PC-3 (cell line): ENCODE measurements at regions not wholly inside any gene's neighbourhood (a gene's known extent, or its start where the extent isn't known, plus 50 kb on each side); places are given as distances from the start of the nearest gene placed in this dataset.

Source experiments
- ATAC-seq: fragments of 200-7000 bp; cut with Tn5 transposase; 2 replicates; pipeline ENCODE4 v1.9.1; 2020; ENCODE audit warnings: mild to moderate bottlenecking, moderate library complexity
- BruUV-seq: library from RNA; stranded (reverse); fragments of 400-500 nt; replicated peaks from 2 replicates; lab custom pipeline; 2021; lab: Mats Ljungman, UMichigan
- CTCF ChIA-PET: fragments of 300-600 bp; sonication (Branson Sonifier 250); formaldehyde crosslinking; loops from one replicate; lab custom pipeline; 2022; ENCODE audit warnings: antibody characterized with exemption; lab: Charles Lee
- POLR2A ChIA-PET: fragments of 300-600 bp; sonication (Branson Sonifier 250); formaldehyde crosslinking; loops from one replicate; lab custom pipeline; 2022; ENCODE audit warnings: antibody characterized with exemption; ENCODE audit not compliant: unreplicated experiment; lab: Charles Lee
- DNase-seq: peaks from one replicate; pipeline ENCODE4 v3.0.0-alpha.2; 2015
- H2AFZ ChIP-seq: fragments of 300-600 bp; sonication (generic); 2 replicates; pipeline ENCODE4 v1.6.0; 2016; ENCODE audit warnings: antibody characterized with exemption, low read length
- H3F3A ChIP-seq: fragments of 300-600 bp; sonication (generic); one replicate; pipeline ENCODE4 v1.6.0; 2017; ENCODE audit warnings: antibody characterized with exemption, low read length, control low read depth, mild to moderate bottlenecking; ENCODE audit not compliant: unreplicated experiment
- H3K27ac ChIP-seq: fragments of 300-600 bp; sonication (generic); 2 replicates; pipeline ENCODE4 v1.5.1; 2016; ENCODE audit warnings: mild to moderate bottlenecking, low read length
- H3K27me3 ChIP-seq: fragments of 300-600 bp; sonication (generic); 2 replicates; pipeline ENCODE4 v1.6.1; 2016; ENCODE audit warnings: low read length, mixed read lengths
- H3K36me3 ChIP-seq: fragments of 300-600 bp; sonication (generic); 2 replicates; pipeline ENCODE4 v1.6.1; 2016; ENCODE audit warnings: low read depth, mixed run types, low read length, mixed read lengths
- H3K4me1 ChIP-seq: fragments of 300-600 bp; sonication (generic); 2 replicates; pipeline ENCODE4 v1.5.1; 2016; ENCODE audit warnings: low read length; ENCODE audit not compliant: insufficient read depth
- H3K4me2 ChIP-seq: fragments of 300-600 bp; sonication (generic); 2 replicates; pipeline ENCODE4 v1.6.0; 2016; ENCODE audit warnings: low read length
- H3K4me3 ChIP-seq: fragments of 300-600 bp; sonication (generic); 2 replicates; pipeline ENCODE4 v1.5.1; 2016; ENCODE audit warnings: mild to moderate bottlenecking, low read length, mixed read lengths
- H3K79me2 ChIP-seq: fragments of 300-600 bp; sonication (generic); 2 replicates; pipeline ENCODE4 v1.6.1; 2017; ENCODE audit warnings: low read length, mixed read lengths
- H3K9ac ChIP-seq: fragments of 300-600 bp; sonication (generic); 2 replicates; pipeline ENCODE4 v1.6.0; 2016; ENCODE audit warnings: mild to moderate bottlenecking, low read length
- H3K9me2 ChIP-seq: fragments of 300-600 bp; sonication (generic); replicated peaks from 2 replicates; pipeline ENCODE4 v1.6.1; 2016; ENCODE audit warnings: mixed run types, low read length, mixed read lengths
- H3K9me3 ChIP-seq: fragments of 300-600 bp; sonication (generic); 2 replicates; pipeline ENCODE4 v1.6.1; 2016; ENCODE audit warnings: low read length, mixed read lengths
- H4K20me1 ChIP-seq: fragments of 300-600 bp; sonication (generic); 2 replicates; pipeline ENCODE4 v1.6.1; 2016; ENCODE audit warnings: low read length, mixed read lengths
- EZH2 ChIP-seq: fragments of 300-600 bp; sonication (generic); IDR thresholded peaks from one replicate; pipeline ENCODE4 v1.6.1; 2017; ENCODE audit warnings: antibody characterized with exemption, mild to moderate bottlenecking, low read length; ENCODE audit not compliant: unreplicated experiment
- EZH2phosphoT487 ChIP-seq: fragments of 300-600 bp; sonication (generic); IDR thresholded peaks from 2 replicates; pipeline ENCODE4 v1.6.1; 2018; ENCODE audit warnings: mild to moderate bottlenecking, antibody characterized with exemption, low read length, borderline replicate concordance
- intact Hi-C: fragments of 100-400 bp; cut with micrococcal nuclease; formaldehyde crosslinking; loops from 2 replicates; pipeline ENCODE4 v1.9.0; 2023
- TF ChIP-seq, protein P1 (sequence below): fragments of 300-600 bp; sonication (generic); conservative IDR thresholded peaks from 2 replicates; pipeline ENCODE4 v1.5.1; 2017; ENCODE audit warnings: antibody characterized with exemption, low read depth, mild to moderate bottlenecking, low read length

DNA sequence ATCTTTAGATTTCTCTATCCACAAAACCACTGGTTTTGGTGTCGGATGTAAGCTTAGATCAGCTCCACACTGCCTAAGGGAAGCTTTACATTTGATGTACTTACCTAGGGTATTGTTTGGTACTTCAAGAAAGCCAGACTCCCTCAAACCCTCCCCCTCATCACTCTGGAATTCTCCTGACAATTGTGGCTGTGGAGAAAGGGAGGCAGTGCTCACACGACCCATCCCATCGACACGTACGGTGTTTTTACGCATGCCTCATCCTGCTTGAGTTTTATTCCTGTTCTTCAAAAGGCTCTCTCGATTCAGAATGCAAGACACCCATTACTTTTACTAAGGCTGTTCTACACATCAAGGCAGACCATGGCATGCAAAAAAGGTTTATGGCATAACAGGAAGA is 67.3 kb upstream of the ONECUT1 start:
- BruUV-seq, result no TSS peak
- CTCF ChIA-PET, result no interaction called here
- no peak overlapping the region for H3K4me2 ChIP-seq
- H4K20me1 ChIP-seq, result no peaks in the 10 kb centered on the region
- no peaks in the 10 kb centered on the region for H3K79me2 ChIP-seq
- no peak overlapping the region for H3K4me3 ChIP-seq
- no peak overlapping the region for H3K9ac ChIP-seq
- TF ChIP-seq EZH2phosphoT487 (no peak), EZH2 (no peak)
- TF ChIP-seq, protein P1, sequence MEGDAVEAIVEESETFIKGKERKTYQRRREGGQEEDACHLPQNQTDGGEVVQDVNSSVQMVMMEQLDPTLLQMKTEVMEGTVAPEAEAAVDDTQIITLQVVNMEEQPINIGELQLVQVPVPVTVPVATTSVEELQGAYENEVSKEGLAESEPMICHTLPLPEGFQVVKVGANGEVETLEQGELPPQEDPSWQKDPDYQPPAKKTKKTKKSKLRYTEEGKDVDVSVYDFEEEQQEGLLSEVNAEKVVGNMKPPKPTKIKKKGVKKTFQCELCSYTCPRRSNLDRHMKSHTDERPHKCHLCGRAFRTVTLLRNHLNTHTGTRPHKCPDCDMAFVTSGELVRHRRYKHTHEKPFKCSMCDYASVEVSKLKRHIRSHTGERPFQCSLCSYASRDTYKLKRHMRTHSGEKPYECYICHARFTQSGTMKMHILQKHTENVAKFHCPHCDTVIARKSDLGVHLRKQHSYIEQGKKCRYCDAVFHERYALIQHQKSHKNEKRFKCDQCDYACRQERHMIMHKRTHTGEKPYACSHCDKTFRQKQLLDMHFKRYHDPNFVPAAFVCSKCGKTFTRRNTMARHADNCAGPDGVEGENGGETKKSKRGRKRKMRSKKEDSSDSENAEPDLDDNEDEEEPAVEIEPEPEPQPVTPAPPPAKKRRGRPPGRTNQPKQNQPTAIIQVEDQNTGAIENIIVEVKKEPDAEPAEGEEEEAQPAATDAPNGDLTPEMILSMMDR, result no peak
- no peaks in the 10 kb centered on the region for H3F3A ChIP-seq
- peaks cover 54% of the 10 kb centered on the region for H3K27me3 ChIP-seq
- H3K9me3 ChIP-seq, result no peaks in the 10 kb centered on the region
- H3K36me3 ChIP-seq, result no peaks in the 10 kb centered on the region
- no peak overlapping the region for H3K27ac ChIP-seq
- intact Hi-C loops, result no loop called here
- H3K9me2 ChIP-seq, result no peaks in the 10 kb centered on the region
- POLR2A ChIA-PET, result interaction anchor here (0.6 kb wide), 1 partner anchor 228 kb away, joined by 7 read pairs; no protein-coding TSS in a partner anchor
- DNase-seq (no peak), ATAC-seq (no peak)
- H2AFZ ChIP-seq, result no peak overlapping the region
- H3K4me1 ChIP-seq, result no peaks in the 10 kb centered on the region

DNA sequence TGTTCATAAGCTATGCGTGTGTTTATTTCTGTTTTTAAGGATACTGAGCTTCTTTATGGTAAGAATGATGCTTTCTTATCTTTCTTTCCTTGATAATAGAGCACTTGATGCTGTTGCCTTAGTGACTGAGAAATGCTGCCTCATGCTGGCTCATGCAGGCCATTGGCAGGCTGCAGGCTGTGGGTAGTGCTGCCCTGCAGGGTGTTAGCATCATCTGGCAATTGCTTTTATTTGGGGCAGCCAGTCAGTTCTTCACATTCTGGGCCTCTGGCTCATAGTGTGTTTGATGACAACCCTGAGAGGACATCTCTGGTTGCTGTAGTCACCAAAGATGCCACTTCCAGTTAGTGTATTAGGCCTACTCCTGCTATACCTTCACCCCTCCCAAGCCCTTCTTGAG is 66.2 kb upstream of the ONECUT1 start:
- Histone ChIP-seq H4K20me1 (no peaks in the 10 kb centered on the region), H3F3A (no peaks in the 10 kb centered on the region), H3K4me3 (no peak overlapping the region), H2AFZ (no peak overlapping the region), H3K9ac (no peak overlapping the region), H3K9me3 (no peaks in the 10 kb centered on the region), H3K9me2 (no peaks in the 10 kb centered on the region), H3K4me2 (no peak overlapping the region), H3K27ac (no peak overlapping the region), H3K4me1 (no peaks in the 10 kb centered on the region), H3K27me3 (peaks cover 50% of the 10 kb centered on the region), H3K79me2 (no peaks in the 10 kb centered on the region), H3K36me3 (no peaks in the 10 kb centered on the region)
- ATAC-seq, result no peak
- no peak for TF ChIP-seq EZH2phosphoT487
- TF ChIP-seq, protein P1, result no peak
- TF ChIP-seq EZH2, result no peak
- DNase-seq, result no peak
- no TSS peak for BruUV-seq
- POLR2A ChIA-PET, result no interaction called here
- CTCF ChIA-PET, result no interaction called here
- intact Hi-C loops, result no loop called here

DNA sequence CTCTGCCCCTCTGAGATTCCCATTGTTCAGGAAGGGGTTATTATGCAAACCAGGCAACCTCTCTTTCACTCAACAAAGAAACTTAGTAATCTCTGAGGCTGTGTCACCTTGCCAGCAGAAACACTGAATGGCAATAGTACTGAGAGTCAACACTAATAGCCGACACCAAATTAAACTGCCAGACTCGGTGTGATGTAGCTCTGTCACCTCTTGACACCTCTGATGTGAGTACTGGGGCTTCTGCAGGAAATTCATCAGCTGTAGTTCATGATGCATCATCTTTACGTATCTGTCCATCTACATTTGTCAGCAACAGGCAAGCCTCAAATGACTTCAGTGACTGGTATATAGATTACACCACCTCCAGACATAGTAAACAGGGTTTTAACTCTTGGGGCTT is 65.0 kb upstream of the ONECUT1 start:
- TF ChIP-seq EZH2phosphoT487 (no peak), EZH2 (no peak)
- TF ChIP-seq, protein P1, result no peak
- Histone ChIP-seq H2AFZ (no peak overlapping the region), H3K4me3 (no peak overlapping the region), H3K79me2 (no peaks in the 10 kb centered on the region), H3K9ac (no peak overlapping the region), H3K4me1 (no peaks in the 10 kb centered on the region), H3K27ac (no peak overlapping the region), H3K9me3 (no peaks in the 10 kb centered on the region), H3K4me2 (no peak overlapping the region), H4K20me1 (no peaks in the 10 kb centered on the region), H3K36me3 (no peaks in the 10 kb centered on the region), H3K27me3 (peaks cover 44% of the 10 kb centered on the region), H3F3A (no peaks in the 10 kb centered on the region), H3K9me2 (no peaks in the 10 kb centered on the region)
- no peak for DNase-seq
- ATAC-seq, result no peak
- CTCF ChIA-PET, result no interaction called here
- intact Hi-C loops, result no loop called here
- POLR2A ChIA-PET, result no interaction called here
- no TSS peak for BruUV-seq
